ENCODE measurements at regions not wholly inside any gene's neighbourhood (a gene's known extent, or its start where the extent isn't known, plus 50 kb on each side); places are given as distances from the start of the nearest gene placed in this dataset.

GRCh38 chr20:58600756-58601155 is 50.3 kb upstream of the STX16 start:
- H3K9me3 ChIP-seq (ENCODE audit: insufficient read depth, low read length) = no peaks in the 10 kb centered on the region

GRCh38 chr20:58599966-58600365 is 51.1 kb upstream of the STX16 start:
- H3K36me3 ChIP-seq (replicated peaks; ENCODE audit: low read depth, low read length) = no peaks in the 10 kb centered on the region
- no peak overlapping the region for H3K9ac ChIP-seq (ENCODE audit: low read length)
- no peak overlapping the region for H3K4me2 ChIP-seq (ENCODE audit: low read length)
- no peak overlapping the region for H3K4me3 ChIP-seq (ENCODE audit: low read length)
- H4K20me1 ChIP-seq (ENCODE audit: insufficient read depth, low read length) = no peaks in the 10 kb centered on the region
- H3K27me3 ChIP-seq (ENCODE audit: low read depth, low read length) = peaks cover 30% of the 10 kb centered on the region
- H3K27ac ChIP-seq (ENCODE audit: low read length) = no peak overlapping the region
- no peak overlapping the region for H2AFZ ChIP-seq (ENCODE audit: low read depth, low read length)
- TF ChIP-seq CTCF (IDR thresholded peaks at IDR 0.05; ENCODE audit: low read depth, low read length) (no peak), EZH2phosphoT487 (IDR thresholded peaks at IDR 0.05; ENCODE audit: low read depth) (no peak)
- H3K4me1 ChIP-seq (ENCODE audit: low read length) = no peaks in the 10 kb centered on the region
- no peaks in the 10 kb centered on the region for H3K79me2 ChIP-seq (ENCODE audit: low read length)
- H3K9me3 ChIP-seq (ENCODE audit: insufficient read depth, low read length) = no peaks in the 10 kb centered on the region

More at GRCh38 chr20:58600756-58601155, 50.3 kb upstream of the STX16 start:
- H3K9ac ChIP-seq (ENCODE audit: low read length) = no peak overlapping the region
- H3K27me3 ChIP-seq (ENCODE audit: low read depth, low read length) = peaks cover 22% of the 10 kb centered on the region
- no peak overlapping the region for H3K4me3 ChIP-seq (ENCODE audit: low read length)
- no peaks in the 10 kb centered on the region for H4K20me1 ChIP-seq (ENCODE audit: insufficient read depth, low read length)
- no peaks in the 10 kb centered on the region for H3K4me1 ChIP-seq (ENCODE audit: low read length)
- no peaks in the 10 kb centered on the region for H3K79me2 ChIP-seq (ENCODE audit: low read length)
- H2AFZ ChIP-seq (ENCODE audit: low read depth, low read length) = no peak overlapping the region
- no peak overlapping the region for H3K4me2 ChIP-seq (ENCODE audit: low read length)
- TF ChIP-seq CTCF (IDR thresholded peaks at IDR 0.05; ENCODE audit: low read depth, low read length) = no peak
- TF ChIP-seq EZH2phosphoT487 (IDR thresholded peaks at IDR 0.05; ENCODE audit: low read depth) = no peak
- H3K36me3 ChIP-seq (replicated peaks; ENCODE audit: low read depth, low read length) = no peaks in the 10 kb centered on the region
- H3K27ac ChIP-seq (ENCODE audit: low read length) = no peak overlapping the region

- Histone ChIP-seq H3K4me2 (ENCODE audit: low read length) (no peak overlapping the region), H3K27ac (ENCODE audit: low read length) (no peak overlapping the region), H3K4me1 (ENCODE audit: low read length) (no peaks in the 10 kb centered on the region), H3K27me3 (ENCODE audit: low read depth, low read length) (peaks cover 31% of the 10 kb centered on the region), H3K9ac (ENCODE audit: low read length) (no peak overlapping the region), H2AFZ (ENCODE audit: low read depth, low read length) (no peak overlapping the region), H3K79me2 (ENCODE audit: low read length) (no peaks in the 10 kb centered on the region), H3K4me3 (ENCODE audit: low read length) (no peak overlapping the region), H3K9me3 (ENCODE audit: insufficient read depth, low read length) (no peaks in the 10 kb centered on the region), H3K36me3 (replicated peaks; ENCODE audit: low read depth, low read length) (no peaks in the 10 kb centered on the region), H4K20me1 (ENCODE audit: insufficient read depth, low read length) (no peaks in the 10 kb centered on the region)
- TF ChIP-seq CTCF (IDR thresholded peaks at IDR 0.05; ENCODE audit: low read depth, low read length) (no peak), EZH2phosphoT487 (IDR thresholded peaks at IDR 0.05; ENCODE audit: low read depth) (no peak)
Observed at GRCh38 chr20:58598211-58599015, 52.7 kb upstream of the STX16 start.

- Histone ChIP-seq H3K9ac (ENCODE audit: low read length) (no peak overlapping the region), H3K4me3 (ENCODE audit: low read length) (no peak overlapping the region), H2AFZ (ENCODE audit: low read depth, low read length) (no peak overlapping the region), H3K27me3 (ENCODE audit: low read depth, low read length) (peaks cover 34% of the 10 kb centered on the region), H3K9me3 (ENCODE audit: insufficient read depth, low read length) (no peaks in the 10 kb centered on the region), H3K79me2 (ENCODE audit: low read length) (no peaks in the 10 kb centered on the region), H4K20me1 (ENCODE audit: insufficient read depth, low read length) (no peaks in the 10 kb centered on the region), H3K4me1 (ENCODE audit: low read length) (no peaks in the 10 kb centered on the region), H3K27ac (ENCODE audit: low read length) (no peak overlapping the region), H3K4me2 (ENCODE audit: low read length) (no peak overlapping the region), H3K36me3 (replicated peaks; ENCODE audit: low read depth, low read length) (no peaks in the 10 kb centered on the region)
- TF ChIP-seq EZH2phosphoT487 (IDR thresholded peaks at IDR 0.05; ENCODE audit: low read depth) (no peak), CTCF (IDR thresholded peaks at IDR 0.05; ENCODE audit: low read depth, low read length) (no peak)
Observed at GRCh38 chr20:58597249-58597891, 53.7 kb upstream of the STX16 start.
